Liver (tissue), 8 donors: ENCODE measurements at regions not wholly inside any gene's neighbourhood (a gene's known extent, or its start where the extent isn't known, plus 50 kb on each side); places are given as distances from the start of the nearest gene placed in this dataset.

Experiments
- DNase-seq: peaks from one replicate; pipeline ENCODE4 v3.0.0-alpha.2; 2017; ENCODE audit warnings: low spot score
- H3K27ac ChIP-seq, 2 donors: one replicate each; pipeline ENCODE4 v1.7.0; 2013; ENCODE audit warnings: inconsistent platforms in 2 of 2, low read length in 2 of 2, control low read depth in 1 of 2, low read depth in 1 of 2, mild to moderate bottlenecking in 1 of 2
- H3K27me3 ChIP-seq, 4 donors: one replicate each; pipeline versions ENCODE4 v1.6.1 to v1.7.0; 2013; ENCODE audit warnings: low read length in 3 of 4, inconsistent platforms in 1 of 4, mild to moderate bottlenecking in 1 of 4, moderate library complexity in 1 of 4; ENCODE audit not compliant: control insufficient read depth in 4 of 4, insufficient read depth in 4 of 4
- H3K36me3 ChIP-seq, 4 donors: one replicate each; pipeline versions ENCODE4 v1.6.1 to v1.7.0; 2013; ENCODE audit warnings: low read length in 3 of 4, mild to moderate bottlenecking in 3 of 4, low read depth in 1 of 4, moderate library complexity in 1 of 4; ENCODE audit not compliant: control insufficient read depth in 4 of 4, insufficient read depth in 3 of 4
- H3K4me1 ChIP-seq, 4 donors: one replicate each; pipeline versions ENCODE4 v1.6.1 to v1.7.0; 2013; ENCODE audit warnings: low read length in 3 of 4, mild to moderate bottlenecking in 3 of 4, moderate library complexity in 1 of 4; ENCODE audit not compliant: control insufficient read depth in 4 of 4, insufficient read depth in 4 of 4
- H3K4me3 ChIP-seq, 3 donors: one replicate each; pipeline versions ENCODE4 v1.6.1 to v1.7.0; 2013; ENCODE audit warnings: low read length in 3 of 3, control low read depth in 1 of 3, low read depth in 1 of 3, mild to moderate bottlenecking in 1 of 3
- H3K9ac ChIP-seq, 2 donors: one replicate each; pipeline ENCODE4 v1.7.0; 2013; ENCODE audit warnings: low read length in 2 of 2, mild to moderate bottlenecking in 2 of 2, moderate library complexity in 2 of 2, control low read depth in 1 of 2, low read depth in 1 of 2
- H3K9me3 ChIP-seq, 4 donors: one replicate each; pipeline versions ENCODE4 v1.6.1 to v1.7.0; 2013; ENCODE audit warnings: low read length in 3 of 4; ENCODE audit not compliant: control insufficient read depth in 4 of 4
- ATF3 ChIP-seq: IDR thresholded peaks from 2 replicates; pipeline ENCODE4 v1.6.1; 2016; ENCODE audit warnings: antibody characterized with exemption
- EGR1 ChIP-seq, 2 donors: IDR thresholded peaks; 2 replicates each; pipeline ENCODE4 v1.6.1; 2016 to 2018; ENCODE audit warnings: antibody characterized with exemption in 2 of 2, low read depth in 2 of 2
- FOXA1 ChIP-seq: IDR thresholded peaks from 2 replicates; pipeline ENCODE4 v1.6.1; 2016; ENCODE audit warnings: antibody characterized with exemption
- FOXA2 ChIP-seq: IDR thresholded peaks from 2 replicates; pipeline ENCODE4 v1.6.1; 2016; ENCODE audit warnings: antibody characterized with exemption
- GABPA ChIP-seq, 2 donors: IDR thresholded peaks in 1 of 2; conservative IDR thresholded peaks in 1 of 2; 2 replicates each; pipeline ENCODE4 v1.6.1; 2016; ENCODE audit warnings: antibody characterized with exemption in 2 of 2, mild to moderate bottlenecking in 1 of 2, moderate library complexity in 1 of 2
- HNF4A ChIP-seq, 2 donors: conservative IDR thresholded peaks; 2 replicates each; pipeline ENCODE4 v1.6.1; 2016; ENCODE audit warnings: antibody characterized with exemption in 2 of 2, mild to moderate bottlenecking in 2 of 2
- HNF4G ChIP-seq: IDR thresholded peaks from 2 replicates; pipeline ENCODE4 v1.6.1; 2016; ENCODE audit warnings: antibody characterized with exemption
- JUND ChIP-seq, 2 donors: IDR thresholded peaks; 2 replicates each; pipeline ENCODE4 v1.6.1; 2016; ENCODE audit warnings: antibody characterized with exemption in 2 of 2
- NR2F2 ChIP-seq: IDR thresholded peaks from 2 replicates; pipeline ENCODE4 v1.6.1; 2016; ENCODE audit warnings: antibody characterized with exemption
- RAD21 ChIP-seq, 2 donors: IDR thresholded peaks; 2 replicates each; pipeline ENCODE4 v1.6.1; 2016; ENCODE audit warnings: antibody characterized with exemption in 2 of 2, mild to moderate bottlenecking in 2 of 2
- RXRA ChIP-seq, 2 donors: IDR thresholded peaks; 2 replicates each; pipeline ENCODE4 v1.6.1; 2017 to 2018; ENCODE audit warnings: antibody characterized with exemption in 2 of 2, mild to moderate bottlenecking in 1 of 2
- SP1 ChIP-seq: IDR thresholded peaks from 2 replicates; pipeline ENCODE4 v1.6.1; 2018; ENCODE audit warnings: antibody characterized with exemption, mild to moderate bottlenecking
- TAF1 ChIP-seq: conservative IDR thresholded peaks from 2 replicates; pipeline ENCODE4 v1.6.1; 2016; ENCODE audit warnings: antibody characterized with exemption, mild to moderate bottlenecking
- YY1 ChIP-seq: IDR thresholded peaks from 2 replicates; pipeline ENCODE4 v1.6.1; 2016; ENCODE audit warnings: antibody characterized with exemption, mild to moderate bottlenecking
- WGBS: extraction: QIAGEN DNeasy Blood & Tissue Kit; methylation state at CpG from one replicate; pipeline ENCODE4 v1.1.7; 2013; 5-methylcytosine and 5-hydroxymethylcytosine counted together
- TF ChIP-seq, protein P1 (sequence below): IDR thresholded peaks from 2 replicates; pipeline ENCODE4 v1.6.1; 2016; ENCODE audit warnings: antibody characterized with exemption
- TF ChIP-seq, protein P2 (sequence below): IDR thresholded peaks from 2 replicates; pipeline ENCODE4 v1.6.1; 2016; ENCODE audit warnings: antibody characterized with exemption
- TF ChIP-seq, protein P3 (sequence below): fragments of 150-350 bp; IDR thresholded peaks from 2 replicates; pipeline ENCODE4 v1.5.1; 2017; ENCODE audit warnings: improper control_type of control experiment, low read depth, low read length; ENCODE audit not compliant: missing input control
- donor health status: healthy.
- donor health status: healthy.
- donor health status: healthy.
- donor health status: healthy.
- donor health status: healthy.

- Histone ChIP-seq H3K27me3 (peaks cover 0 to 5% (median 0%) of the 10 kb centered on the region in 4 donors), H3K27ac (no peak overlapping the region), H3K9me3 (no peaks in the 10 kb centered on the region), H3K36me3 (no peaks in the 10 kb centered on the region), H3K9ac (no peak overlapping the region), H3K4me3 (no peak overlapping the region), H3K4me1 (no peaks in the 10 kb centered on the region)
- DNase-seq: no peak
- 60% methylated on average over 1 of the region's 1 CpG for WGBS
- TF ChIP-seq, protein P1, sequence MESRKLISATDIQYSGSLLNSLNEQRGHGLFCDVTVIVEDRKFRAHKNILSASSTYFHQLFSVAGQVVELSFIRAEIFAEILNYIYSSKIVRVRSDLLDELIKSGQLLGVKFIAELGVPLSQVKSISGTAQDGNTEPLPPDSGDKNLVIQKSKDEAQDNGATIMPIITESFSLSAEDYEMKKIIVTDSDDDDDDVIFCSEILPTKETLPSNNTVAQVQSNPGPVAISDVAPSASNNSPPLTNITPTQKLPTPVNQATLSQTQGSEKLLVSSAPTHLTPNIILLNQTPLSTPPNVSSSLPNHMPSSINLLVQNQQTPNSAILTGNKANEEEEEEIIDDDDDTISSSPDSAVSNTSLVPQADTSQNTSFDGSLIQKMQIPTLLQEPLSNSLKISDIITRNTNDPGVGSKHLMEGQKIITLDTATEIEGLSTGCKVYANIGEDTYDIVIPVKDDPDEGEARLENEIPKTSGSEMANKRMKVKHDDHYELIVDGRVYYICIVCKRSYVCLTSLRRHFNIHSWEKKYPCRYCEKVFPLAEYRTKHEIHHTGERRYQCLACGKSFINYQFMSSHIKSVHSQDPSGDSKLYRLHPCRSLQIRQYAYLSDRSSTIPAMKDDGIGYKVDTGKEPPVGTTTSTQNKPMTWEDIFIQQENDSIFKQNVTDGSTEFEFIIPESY: no peak
- no peak for TF ChIP-seq HNF4G
- TF ChIP-seq HNF4A (conservative IDR thresholded peaks at IDR 0.05): no peak
- TF ChIP-seq GABPA (IDR thresholded peaks at IDR 0.05 in 1 of 2, conservative IDR thresholded peaks at IDR 0.05 in 1 of 2): no peak
- no peak for TF ChIP-seq FOXA1
- TF ChIP-seq JUND (IDR thresholded peaks at IDR 0.05): no peak
- TF ChIP-seq, protein P2, sequence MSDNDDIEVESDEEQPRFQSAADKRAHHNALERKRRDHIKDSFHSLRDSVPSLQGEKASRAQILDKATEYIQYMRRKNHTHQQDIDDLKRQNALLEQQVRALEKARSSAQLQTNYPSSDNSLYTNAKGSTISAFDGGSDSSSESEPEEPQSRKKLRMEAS: no peak
- no peak for TF ChIP-seq YY1
- no peak for TF ChIP-seq SP1
- TF ChIP-seq ATF3: no peak
- no peak for TF ChIP-seq RXRA (IDR thresholded peaks at IDR 0.05)
- no peak for TF ChIP-seq TAF1
- TF ChIP-seq, protein P3, sequence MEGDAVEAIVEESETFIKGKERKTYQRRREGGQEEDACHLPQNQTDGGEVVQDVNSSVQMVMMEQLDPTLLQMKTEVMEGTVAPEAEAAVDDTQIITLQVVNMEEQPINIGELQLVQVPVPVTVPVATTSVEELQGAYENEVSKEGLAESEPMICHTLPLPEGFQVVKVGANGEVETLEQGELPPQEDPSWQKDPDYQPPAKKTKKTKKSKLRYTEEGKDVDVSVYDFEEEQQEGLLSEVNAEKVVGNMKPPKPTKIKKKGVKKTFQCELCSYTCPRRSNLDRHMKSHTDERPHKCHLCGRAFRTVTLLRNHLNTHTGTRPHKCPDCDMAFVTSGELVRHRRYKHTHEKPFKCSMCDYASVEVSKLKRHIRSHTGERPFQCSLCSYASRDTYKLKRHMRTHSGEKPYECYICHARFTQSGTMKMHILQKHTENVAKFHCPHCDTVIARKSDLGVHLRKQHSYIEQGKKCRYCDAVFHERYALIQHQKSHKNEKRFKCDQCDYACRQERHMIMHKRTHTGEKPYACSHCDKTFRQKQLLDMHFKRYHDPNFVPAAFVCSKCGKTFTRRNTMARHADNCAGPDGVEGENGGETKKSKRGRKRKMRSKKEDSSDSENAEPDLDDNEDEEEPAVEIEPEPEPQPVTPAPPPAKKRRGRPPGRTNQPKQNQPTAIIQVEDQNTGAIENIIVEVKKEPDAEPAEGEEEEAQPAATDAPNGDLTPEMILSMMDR: no peak
These were observed 814.8 kb downstream of the KCNJ3 start for GRCh38 chr2:155513248-155513647.

DNA sequence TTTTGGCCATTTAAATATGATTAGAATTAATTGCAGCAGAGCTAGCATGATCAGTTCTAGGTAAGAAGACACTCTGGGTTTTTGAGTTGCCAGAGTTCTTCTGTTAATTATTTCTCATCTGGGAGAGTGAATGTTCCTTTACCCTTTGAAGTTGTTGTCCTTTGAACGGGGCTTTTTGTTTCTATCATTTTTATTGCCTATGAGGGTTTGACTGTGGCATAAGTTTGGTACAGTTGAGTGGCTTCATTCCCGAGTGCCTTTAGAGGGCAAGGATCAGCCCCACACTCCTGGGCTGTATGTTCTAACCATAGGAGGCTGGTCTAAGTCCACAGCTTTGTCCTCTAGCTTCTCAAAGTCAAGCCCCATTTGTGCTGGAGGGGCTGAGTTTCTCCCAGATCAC is 804.3 kb downstream of the KCNJ3 start:
- Histone ChIP-seq H3K36me3 (no peaks in the 10 kb centered on the region), H3K27me3 (peaks cover 0 to 2% (median 0%) of the 10 kb centered on the region in 4 donors), H3K4me1 (no peaks in the 10 kb centered on the region), H3K4me3 (no peak overlapping the region), H3K9ac (no peak overlapping the region), H3K9me3 (no peaks in the 10 kb centered on the region), H3K27ac (no peak overlapping the region)
- DNase-seq: no peak
- 44% methylated on average over 2 of the region's 2 CpGs for WGBS
- TF ChIP-seq SP1: no peak
- TF ChIP-seq YY1: no peak

GRCh38 chr2:155498106-155498505 is 799.6 kb downstream of the KCNJ3 start:
- no peaks in the 10 kb centered on the region for H3K4me1 ChIP-seq
- H3K27me3 ChIP-seq: no peaks in the 10 kb centered on the region
- no peaks in the 10 kb centered on the region for H3K9me3 ChIP-seq
- H3K4me3 ChIP-seq: no peak overlapping the region
- DNase-seq: no peak
- no peaks in the 10 kb centered on the region for H3K36me3 ChIP-seq
- WGBS: 64% methylated on average over 1 of the region's 1 CpG
- H3K9ac ChIP-seq: no peak overlapping the region
- no peak overlapping the region for H3K27ac ChIP-seq
- TF ChIP-seq HNF4G (no peak), FOXA1 (no peak), FOXA2 (no peak), ATF3 (no peak), EGR1 (IDR thresholded peaks at IDR 0.05; ENCODE audit: low read depth in 2 of 2) (no peak), YY1 (no peak), NR2F2 (no peak), GABPA (IDR thresholded peaks at IDR 0.05 in 1 of 2, conservative IDR thresholded peaks at IDR 0.05 in 1 of 2) (no peak), JUND (IDR thresholded peaks at IDR 0.05) (no peak), RXRA (IDR thresholded peaks at IDR 0.05) (no peak), SP1 (no peak), RAD21 (IDR thresholded peaks at IDR 0.05) (no peak), HNF4A (conservative IDR thresholded peaks at IDR 0.05) (no peak), TAF1 (no peak)
- TF ChIP-seq, protein P3: no peak
- TF ChIP-seq, protein P2: no peak
- TF ChIP-seq, protein P1: no peak
